ENCODE measurements at regions not wholly inside any gene's neighbourhood (a gene's known extent, or its start where the extent isn't known, plus 50 kb on each side); places are given as distances from the start of the nearest gene placed in this dataset.

- no peak overlapping the region for H2BK120ac ChIP-seq (replicated peaks; ENCODE audit: low read depth, low read length)
- no peak overlapping the region for H2BK12ac ChIP-seq (ENCODE audit: low read depth, low read length)
- H3K14ac ChIP-seq (ENCODE audit: insufficient read length) = no peak overlapping the region
- DNase-seq (ENCODE audit: low read depth in 1 of 2, low spot score in 2 of 2) (no peak), FAIRE-seq (no peak)
- no peak overlapping the region for H2BK15ac ChIP-seq (ENCODE audit: low read length)
- ChIA-PET CTCF (ENCODE audit: partially characterized antibody) (interaction anchor here (0.7 to 1.0 kb wide), 2 partner anchors 11 to 61 kb away, joined by 3 read pairs; no protein-coding TSS in a partner anchor), POLR2A (ENCODE audit: partially characterized antibody) (no interaction called here)
- no peak overlapping the region for H2AK5ac ChIP-seq (ENCODE audit: low read depth, low read length)
- H3K27ac ChIP-seq (ENCODE audit: low read depth, low read length) = no peak overlapping the region
- no peak overlapping the region for H2BK5ac ChIP-seq (ENCODE audit: low read depth, low read length)
- no peak overlapping the region for H2AFZ ChIP-seq (ENCODE audit: low read length)
- no peak overlapping the region for H3K23ac ChIP-seq (ENCODE audit: insufficient read length)
- no peak overlapping the region for H3K4ac ChIP-seq (replicated peaks; ENCODE audit: insufficient read length, low read depth, low read length)
- H3K4me2 ChIP-seq (ENCODE audit: insufficient read depth in 1 of 2, low read depth in 2 of 2, low read length in 2 of 2) = no peak overlapping the region
- H3K36me3 ChIP-seq (ENCODE audit: control insufficient read depth in 2 of 4, insufficient read depth in 4 of 4, low read length in 3 of 4) = no peaks in the 10 kb centered on the region
- no peak for TF ChIP-seq JUND (IDR thresholded peaks at IDR 0.05; ENCODE audit: low read length)
- TF ChIP-seq BRCA1 (IDR thresholded peaks at IDR 0.05; ENCODE audit: low read depth, low read length) = no peak
- TF ChIP-seq BACH1 (IDR thresholded peaks at IDR 0.05; ENCODE audit: low read length) = no peak
- no peak for TF ChIP-seq SP2 (IDR thresholded peaks at IDR 0.05; ENCODE audit: low read length)
- H3K4me3 ChIP-seq (ENCODE audit: extremely low read depth in 1 of 4, insufficient read depth in 2 of 4, low read depth in 3 of 4, low read length in 4 of 4) = no peak overlapping the region
- no peaks in the 10 kb centered on the region for H3K79me2 ChIP-seq (ENCODE audit: control insufficient read depth in 1 of 2, insufficient read depth in 2 of 2, low read length in 2 of 2)
- H3K23me2 ChIP-seq (ENCODE audit: low read depth, low read length) = no peaks in the 10 kb centered on the region
- no peak overlapping the region for H3K56ac ChIP-seq (replicated peaks; ENCODE audit: insufficient read length, low read depth, low read length)
- H4K5ac ChIP-seq (ENCODE audit: insufficient read length, low read depth, low read length) = no peak overlapping the region
- no peaks in the 10 kb centered on the region for H3K27me3 ChIP-seq (replicated peaks in 1 of 4; ENCODE audit: control insufficient read depth in 3 of 4, extremely low read depth in 1 of 4, insufficient read depth in 3 of 4, low read length in 3 of 4)
- WGBS, 2 experiments (ENCODE audit: extremely low coverage in 1 of 2, insufficient coverage in 1 of 2, insufficient read length in 1 of 2, insufficient replicate concordance in 2 of 2, low coverage in 1 of 2, low lambda C conversion rate in 2 of 2, missing lambda C conversion rate in 1 of 2) = 79% methylated on average over 1 of the region's 1 CpG; no CpG with 5 or more reads in 1 of the 2 experiments
- H3K9ac ChIP-seq (replicated peaks in 1 of 4; ENCODE audit: extremely low read depth in 1 of 4, low read depth in 3 of 4, low read length in 3 of 4) = no peak overlapping the region
- no peak overlapping the region for H4K8ac ChIP-seq (ENCODE audit: extremely low read depth, insufficient read depth, low read length)
- no peaks in the 10 kb centered on the region for H3K79me1 ChIP-seq (ENCODE audit: low read depth, low read length)
- no peaks in the 10 kb centered on the region for H4K20me1 ChIP-seq (replicated peaks in 1 of 2; ENCODE audit: control insufficient read depth in 1 of 2, insufficient read depth in 2 of 2, low read length in 2 of 2)
- H4K91ac ChIP-seq (replicated peaks; ENCODE audit: insufficient read length, low read length) = no peak overlapping the region
- no peak overlapping the region for H2BK20ac ChIP-seq (ENCODE audit: low read length)
- no peaks in the 10 kb centered on the region for H3K4me1 ChIP-seq (replicated peaks in 1 of 4; ENCODE audit: control insufficient read depth in 3 of 4, insufficient read depth in 4 of 4, low read length in 3 of 4)
- H3K18ac ChIP-seq (ENCODE audit: extremely low read depth, low read length) = no peak overlapping the region
- no peaks in the 10 kb centered on the region for H3K9me3 ChIP-seq (ENCODE audit: insufficient read depth in 2 of 2, low read depth in 1 of 2, low read length in 1 of 2)
Measured at GRCh38 chr3:73186741-73187140, 125.3 kb downstream of the EBLN2 start.
